ENCODE measurements at regions not wholly inside any gene's neighbourhood (a gene's known extent, or its start where the extent isn't known, plus 50 kb on each side); places are given as distances from the start of the nearest gene placed in this dataset.

DNA sequence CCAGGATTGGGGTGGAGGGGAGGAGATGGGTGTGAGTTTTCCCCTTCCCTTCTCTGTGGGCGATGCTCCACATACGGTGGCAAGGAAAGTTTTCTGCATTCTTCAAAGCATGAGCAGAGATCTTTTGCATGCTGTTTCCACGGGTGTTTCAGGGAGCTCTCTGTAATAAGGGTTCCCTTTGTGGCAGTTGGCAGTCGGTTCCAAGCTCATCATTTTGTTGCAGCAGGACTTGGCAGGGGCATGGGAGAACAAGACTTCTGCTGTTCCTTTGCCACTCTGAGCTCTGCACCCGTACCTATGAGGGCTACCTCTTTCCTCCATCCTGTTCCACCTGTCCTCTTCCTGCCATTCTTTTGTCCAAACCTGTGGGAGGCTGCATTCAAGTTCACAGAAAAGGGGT, 71.3 kb upstream of the SPRED2 start:
- no peaks in the 10 kb centered on the region for H3K27me3 ChIP-seq (replicated peaks in 1 of 4; ENCODE audit: control insufficient read depth in 3 of 4, extremely low read depth in 1 of 4, insufficient read depth in 3 of 4, low read length in 3 of 4)
- H4K5ac ChIP-seq (ENCODE audit: insufficient read length, low read depth, low read length) = no peak overlapping the region
- no peak overlapping the region for H3K4me3 ChIP-seq (ENCODE audit: extremely low read depth in 1 of 4, insufficient read depth in 2 of 4, low read depth in 3 of 4, low read length in 4 of 4)
- H2BK12ac ChIP-seq (ENCODE audit: low read depth, low read length) = no peak overlapping the region
- ChIA-PET POLR2A (ENCODE audit: partially characterized antibody) (no interaction called here), CTCF (ENCODE audit: partially characterized antibody) (interaction anchor here (0.9 to 1.1 kb wide), 3 partner anchors 13 to 21 kb away, joined by 3 read pairs; no protein-coding TSS in a partner anchor)
- H2BK120ac ChIP-seq (replicated peaks; ENCODE audit: low read depth, low read length) = no peak overlapping the region
- H3K9ac ChIP-seq (replicated peaks in 1 of 4; ENCODE audit: extremely low read depth in 1 of 4, low read depth in 3 of 4, low read length in 3 of 4) = no peak overlapping the region
- no peak overlapping the region for H3K27ac ChIP-seq (ENCODE audit: low read depth, low read length)
- H2BK20ac ChIP-seq (ENCODE audit: low read length) = no peak overlapping the region
- H2BK5ac ChIP-seq (ENCODE audit: low read depth, low read length) = no peak overlapping the region
- WGBS, 2 experiments (ENCODE audit: extremely low coverage in 1 of 2, insufficient coverage in 1 of 2, insufficient read length in 1 of 2, insufficient replicate concordance in 2 of 2, low coverage in 1 of 2, low lambda C conversion rate in 2 of 2, missing lambda C conversion rate in 1 of 2) = 81% methylated on average over 5 of the region's 5 CpGs; no CpG with 5 or more reads in 1 of the 2 experiments
- H2AFZ ChIP-seq (ENCODE audit: low read length) = no peak overlapping the region
- H2BK15ac ChIP-seq (ENCODE audit: low read length) = no peak overlapping the region
- no peaks in the 10 kb centered on the region for H4K20me1 ChIP-seq (replicated peaks in 1 of 2; ENCODE audit: control insufficient read depth in 1 of 2, insufficient read depth in 2 of 2, low read length in 2 of 2)
- no peak overlapping the region for H2AK5ac ChIP-seq (ENCODE audit: low read depth, low read length)
- H4K91ac ChIP-seq (replicated peaks; ENCODE audit: insufficient read length, low read length) = no peak overlapping the region
- no peak overlapping the region for H3K23ac ChIP-seq (ENCODE audit: insufficient read length)
- H3K14ac ChIP-seq (ENCODE audit: insufficient read length) = no peak overlapping the region
- no peak overlapping the region for H3K56ac ChIP-seq (replicated peaks; ENCODE audit: insufficient read length, low read depth, low read length)
- no peaks in the 10 kb centered on the region for H3K79me2 ChIP-seq (ENCODE audit: control insufficient read depth in 1 of 2, insufficient read depth in 2 of 2, low read length in 2 of 2)
- no peak overlapping the region for H4K8ac ChIP-seq (ENCODE audit: extremely low read depth, insufficient read depth, low read length)
- H3K9me3 ChIP-seq (ENCODE audit: insufficient read depth in 2 of 2, low read depth in 1 of 2, low read length in 1 of 2) = no peaks in the 10 kb centered on the region
- no peaks in the 10 kb centered on the region for H3K79me1 ChIP-seq (ENCODE audit: low read depth, low read length)
- no peak overlapping the region for H3K4me2 ChIP-seq (ENCODE audit: insufficient read depth in 1 of 2, low read depth in 2 of 2, low read length in 2 of 2)
- no peaks in the 10 kb centered on the region for H3K23me2 ChIP-seq (ENCODE audit: low read depth, low read length)
- H3K36me3 ChIP-seq (ENCODE audit: control insufficient read depth in 2 of 4, insufficient read depth in 4 of 4, low read length in 3 of 4) = no peaks in the 10 kb centered on the region
- H3K4ac ChIP-seq (replicated peaks; ENCODE audit: insufficient read length, low read depth, low read length) = no peak overlapping the region
- DNase-seq (ENCODE audit: low read depth in 1 of 2, low spot score in 2 of 2) (no peak), FAIRE-seq (no peak)
- H3K4me1 ChIP-seq (replicated peaks in 1 of 4; ENCODE audit: control insufficient read depth in 3 of 4, insufficient read depth in 4 of 4, low read length in 3 of 4) = peaks cover 0 to 6% (median 2%) of the 10 kb centered on the region in 4 experiments; a peak in 4 of 7 replicates
- H3K18ac ChIP-seq (ENCODE audit: extremely low read depth, low read length) = no peak overlapping the region
- TF ChIP-seq GABPA (IDR thresholded peaks at IDR 0.05; ENCODE audit: borderline replicate concordance, insufficient read depth, low read length) (no peak), KDM5A (IDR thresholded peaks at IDR 0.05; ENCODE audit: low read length) (no peak), RNF2 (IDR thresholded peaks at IDR 0.05; ENCODE audit: borderline replicate concordance, low read depth, low read length, missing control alignments, poor library complexity, severe bottlenecking) (no peak), POU5F1 (IDR thresholded peaks at IDR 0.05; ENCODE audit: low read depth, low read length) (no peak), CHD2 (IDR thresholded peaks at IDR 0.05; ENCODE audit: low read length) (no peak), JUN (IDR thresholded peaks at IDR 0.05; ENCODE audit: low read depth, low read length) (no peak), MAFK (IDR thresholded peaks at IDR 0.05; ENCODE audit: low read depth, low read length) (no peak), RAD21 (IDR thresholded peaks at IDR 0.05 in 1 of 2, conservative IDR thresholded peaks at IDR 0.05 in 1 of 2; ENCODE audit: low read depth in 2 of 2, low read length in 2 of 2) (no peak), TAF7 (optimal IDR thresholded peaks at IDR 0.05; ENCODE audit: borderline replicate concordance, low read depth, low read length) (no peak), SP2 (IDR thresholded peaks at IDR 0.05; ENCODE audit: low read length) (no peak), JUND (IDR thresholded peaks at IDR 0.05; ENCODE audit: low read length) (no peak), CBX8 (IDR thresholded peaks at IDR 0.05; ENCODE audit: borderline replicate concordance, low read depth, low read length) (no peak)
